ENCODE measurements at regions not wholly inside any gene's neighbourhood (a gene's known extent, or its start where the extent isn't known, plus 50 kb on each side); places are given as distances from the start of the nearest gene placed in this dataset.

GRCh38 chr2:789529-789928 is 112.3 kb upstream of the TMEM18 start:
- H3K4me1 Mint-ChIP-seq: peaks cover 2% of the 10 kb centered on the region
- TF ChIP-seq ETS1 (IDR thresholded peaks at IDR 0.05) (no peak), NANOG (IDR thresholded peaks at IDR 0.05; ENCODE audit: borderline replicate concordance) (no peak), REST (IDR thresholded peaks at IDR 0.05; ENCODE audit: unreplicated experiment) (no peak), STAT1 (IDR thresholded peaks at IDR 0.05; ENCODE audit: unreplicated experiment) (no peak), POLR2AphosphoS5 (IDR thresholded peaks at IDR 0.05; ENCODE audit: low read depth) (no peak), ZNF114 (CRISPR knock-in tag; IDR thresholded peaks at IDR 0.05) (no peak), EZH2 (IDR thresholded peaks at IDR 0.05; ENCODE audit: low read depth, unreplicated experiment) (no peak), CREB1 (CRISPR knock-in tag; IDR thresholded peaks at IDR 0.05; ENCODE audit: low read depth) (no peak), JUNB (IDR thresholded peaks at IDR 0.05; ENCODE audit: unreplicated experiment) (no peak)
- TF ChIP-seq, protein P1, sequence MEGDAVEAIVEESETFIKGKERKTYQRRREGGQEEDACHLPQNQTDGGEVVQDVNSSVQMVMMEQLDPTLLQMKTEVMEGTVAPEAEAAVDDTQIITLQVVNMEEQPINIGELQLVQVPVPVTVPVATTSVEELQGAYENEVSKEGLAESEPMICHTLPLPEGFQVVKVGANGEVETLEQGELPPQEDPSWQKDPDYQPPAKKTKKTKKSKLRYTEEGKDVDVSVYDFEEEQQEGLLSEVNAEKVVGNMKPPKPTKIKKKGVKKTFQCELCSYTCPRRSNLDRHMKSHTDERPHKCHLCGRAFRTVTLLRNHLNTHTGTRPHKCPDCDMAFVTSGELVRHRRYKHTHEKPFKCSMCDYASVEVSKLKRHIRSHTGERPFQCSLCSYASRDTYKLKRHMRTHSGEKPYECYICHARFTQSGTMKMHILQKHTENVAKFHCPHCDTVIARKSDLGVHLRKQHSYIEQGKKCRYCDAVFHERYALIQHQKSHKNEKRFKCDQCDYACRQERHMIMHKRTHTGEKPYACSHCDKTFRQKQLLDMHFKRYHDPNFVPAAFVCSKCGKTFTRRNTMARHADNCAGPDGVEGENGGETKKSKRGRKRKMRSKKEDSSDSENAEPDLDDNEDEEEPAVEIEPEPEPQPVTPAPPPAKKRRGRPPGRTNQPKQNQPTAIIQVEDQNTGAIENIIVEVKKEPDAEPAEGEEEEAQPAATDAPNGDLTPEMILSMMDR (conservative IDR thresholded peaks at IDR 0.05; ENCODE audit: low read depth in 2 of 2): no peak
- H3K36me3 Mint-ChIP-seq (ENCODE audit: low read depth): peaks cover 11% of the 10 kb centered on the region
- Histone ChIP-seq H2AFZ (no peak overlapping the region), H4K20me1 (replicated peaks; ENCODE audit: insufficient read depth) (no peaks in the 10 kb centered on the region), H3K79me2 (replicated peaks; ENCODE audit: insufficient read depth) (no peaks in the 10 kb centered on the region), H3K4me2 (no peak overlapping the region), H3F3A (replicated peaks; ENCODE audit: low read depth) (no peaks in the 10 kb centered on the region), H3K36me3 (ENCODE audit: insufficient read depth) (no peaks in the 10 kb centered on the region), H3K27ac (ENCODE audit: low read depth) (no peak overlapping the region), H3K4me3 (no peak overlapping the region), H3K9me2 (ENCODE audit: insufficient read depth) (peaks cover 19% of the 10 kb centered on the region), H3K4me1 (ENCODE audit: insufficient read depth) (no peaks in the 10 kb centered on the region), H3K27me3 (ENCODE audit: insufficient read depth) (no peaks in the 10 kb centered on the region)
- no peak for DNase-seq (ENCODE audit: low spot score)
- no peaks in the 10 kb centered on the region for H3K27me3 Mint-ChIP-seq (ENCODE audit: insufficient read depth, low read depth, poor library complexity)
- ATAC-seq: no peak
- H3K4me3 Mint-ChIP-seq: no peak overlapping the region
- H3K9me3 Mint-ChIP-seq: peaks cover 32% of the 10 kb centered on the region
- H3K27ac Mint-ChIP-seq: no peak overlapping the region

All from GM23338 (cell line).